ENCODE measurements at regions not wholly inside any gene's neighbourhood (a gene's known extent, or its start where the extent isn't known, plus 50 kb on each side); places are given as distances from the start of the nearest gene placed in this dataset.
"Not testable (repeated sequence)": the region's sequence is repeated elsewhere in the genome, so short reads cannot be mapped to it uniquely, and the experiment has no call there.

DNA sequence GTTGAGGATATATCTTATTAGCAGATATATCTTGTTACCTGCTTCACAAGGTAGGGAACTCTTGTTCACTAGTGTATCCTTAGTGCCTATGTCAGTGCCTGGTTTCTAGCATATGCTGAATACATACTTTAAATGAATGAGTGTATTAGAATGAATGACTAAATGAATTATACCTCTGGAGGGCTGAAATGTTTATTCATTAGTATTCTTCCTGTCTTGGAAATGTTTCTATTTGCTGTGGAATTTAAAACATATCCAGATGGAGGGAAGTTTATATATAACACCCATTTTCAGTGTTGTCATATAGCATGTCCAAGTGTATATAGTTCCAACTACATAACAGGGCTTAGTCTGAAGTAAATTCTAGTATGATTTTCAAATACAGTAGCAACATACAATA, 581.5 kb downstream of the TBL1XR1 start:
- DNase-seq = no peak

DNA sequence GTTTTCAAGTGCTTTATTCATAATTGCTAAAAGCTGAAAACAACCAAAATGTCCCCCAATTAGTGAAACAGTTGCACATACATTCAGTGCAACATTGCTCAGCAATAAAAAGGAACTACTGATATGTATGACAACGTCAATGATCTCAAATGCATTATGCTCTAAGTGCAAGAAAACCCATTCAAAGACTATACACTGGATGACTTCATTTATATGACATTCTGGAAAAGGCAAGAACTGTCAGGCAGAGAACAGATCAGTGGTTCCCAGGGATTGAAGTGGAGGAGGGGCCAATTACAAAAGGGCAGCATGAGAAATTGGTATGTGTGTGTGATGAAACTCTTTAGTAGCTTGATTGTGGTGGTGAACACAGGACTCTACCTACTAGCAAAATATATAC, 585.6 kb downstream of the TBL1XR1 start:
- peak; percentile 7 for DNase-seq

DNA sequence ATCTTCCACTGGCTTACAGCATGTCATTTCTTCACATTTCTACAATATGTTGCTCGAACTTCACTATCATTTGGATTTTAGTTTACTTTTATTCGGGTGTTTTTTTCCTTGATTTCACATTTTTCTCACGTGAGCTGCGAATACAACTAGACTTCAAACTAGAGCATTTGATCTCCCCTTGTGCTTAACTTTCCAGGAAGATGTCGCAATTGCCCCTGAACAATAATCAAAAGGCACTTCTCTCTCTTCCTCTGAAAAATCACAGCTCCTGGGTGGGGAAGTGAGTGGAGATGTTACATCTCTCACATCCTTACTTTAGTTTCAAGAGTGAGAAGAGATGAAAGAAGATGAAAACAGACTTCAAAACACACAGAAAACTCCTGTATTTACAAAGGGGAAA, 587.9 kb downstream of the TBL1XR1 start:
- DNase-seq = no peak

DNA sequence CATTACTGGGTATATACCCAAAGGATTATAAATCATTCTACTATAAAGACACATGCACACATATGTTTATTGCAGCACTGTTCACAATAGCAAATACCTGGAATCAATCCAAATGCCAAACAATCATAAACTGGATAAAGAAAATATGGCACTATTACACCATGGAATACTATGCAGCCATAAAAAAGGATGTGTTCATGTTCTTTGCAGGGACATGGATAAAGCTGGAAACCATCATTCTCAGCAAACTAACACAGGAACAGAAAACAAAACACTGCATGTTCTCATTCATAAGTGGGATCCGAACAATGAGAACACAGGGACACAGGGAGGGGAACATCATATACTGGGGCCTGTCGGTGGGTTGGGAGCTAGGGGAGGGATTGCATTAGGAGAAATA, 591.7 kb downstream of the TBL1XR1 start:
- DNase-seq = not testable (repeated sequence)

DNA sequence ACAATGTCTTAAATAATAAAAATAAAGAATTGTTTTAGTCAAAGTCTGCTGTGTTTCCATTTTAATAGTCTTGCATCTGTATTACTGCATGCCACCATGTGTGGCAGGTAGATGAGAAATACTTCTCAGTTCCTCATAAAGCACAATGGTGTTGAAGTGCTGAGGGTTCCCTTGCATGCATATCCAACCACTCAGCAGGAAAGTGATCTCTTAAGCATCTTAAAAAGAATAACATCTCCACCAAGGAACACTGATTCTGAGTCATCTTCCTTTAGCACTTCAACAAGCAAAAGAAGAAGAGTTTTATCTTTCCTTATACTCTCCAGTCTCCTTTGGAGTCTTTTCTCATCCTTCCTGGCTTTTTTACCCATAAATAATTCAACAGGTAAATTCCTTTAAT, 602.0 kb downstream of the TBL1XR1 start:
- no peak for DNase-seq

DNA sequence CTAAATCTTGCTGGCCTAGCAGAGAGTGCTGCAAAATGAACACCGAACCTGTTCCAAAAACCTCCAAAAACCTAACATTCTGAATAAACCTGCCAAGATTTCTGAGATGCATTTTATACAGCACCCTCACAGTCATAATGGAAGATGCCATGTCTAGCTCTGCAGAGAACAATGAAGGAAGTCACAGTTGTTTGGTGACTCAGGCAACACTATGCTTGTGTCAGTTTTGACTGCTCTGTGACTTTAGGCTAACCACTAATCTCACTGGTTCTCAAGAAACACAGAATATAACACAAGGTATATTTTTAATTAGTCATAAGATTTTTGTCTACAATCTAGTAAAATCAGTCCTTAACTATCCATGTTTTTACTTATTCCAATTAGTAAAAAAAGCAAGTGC, 606.6 kb downstream of the TBL1XR1 start:
- DNase-seq = no peak

DNA sequence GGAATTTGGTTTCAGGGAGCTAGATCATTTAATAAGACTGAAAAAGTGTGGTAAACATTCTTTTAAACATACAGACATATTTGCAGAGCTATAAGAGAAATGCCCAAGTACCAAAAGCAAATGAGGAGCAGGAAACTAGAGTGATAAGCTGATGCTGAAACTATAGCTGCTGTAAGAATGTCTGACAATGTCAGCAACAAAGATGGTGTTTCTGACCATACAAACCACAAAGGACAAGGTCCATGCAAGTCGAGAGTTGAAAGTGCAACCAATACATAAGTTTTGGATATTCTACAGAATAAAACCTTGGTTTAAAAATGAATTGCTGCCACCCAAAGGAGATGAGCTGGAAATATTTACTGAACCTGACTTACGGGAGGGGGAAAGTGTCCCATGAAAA, 610.2 kb downstream of the TBL1XR1 start:
- DNase-seq = no peak

DNA sequence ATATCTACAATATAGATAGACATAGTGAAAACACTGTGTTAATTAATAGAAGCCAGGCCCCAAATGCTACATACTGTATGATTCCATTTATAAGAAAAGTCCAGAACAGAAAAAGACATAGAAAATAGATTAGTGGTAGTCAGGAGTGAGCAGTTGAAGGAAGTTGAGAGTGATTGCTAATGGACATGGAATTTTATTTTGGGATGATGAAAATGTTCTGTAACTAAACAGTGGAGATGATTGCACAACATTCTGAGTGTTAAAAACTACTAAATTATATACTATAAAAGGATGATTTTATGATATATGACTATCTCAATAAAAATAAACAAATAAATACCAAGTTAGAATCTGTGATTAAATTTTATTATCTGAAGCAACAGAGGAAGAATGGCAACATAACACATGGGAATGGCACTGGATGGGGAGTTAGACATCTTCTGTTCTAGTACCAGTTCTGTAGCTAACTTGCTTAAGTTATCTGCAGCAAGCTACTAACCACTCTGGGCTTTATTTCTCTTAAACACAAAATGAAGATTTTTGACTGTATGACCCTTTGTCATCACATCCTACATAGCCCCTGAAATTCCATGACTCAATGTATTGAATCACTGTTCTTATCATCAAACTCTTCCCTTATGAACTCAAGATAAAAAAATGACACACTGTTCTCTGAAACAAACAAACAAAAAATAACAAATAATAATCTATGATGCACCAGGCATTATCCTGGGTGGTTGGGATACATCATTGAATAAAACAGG, 612.7 kb downstream of the TBL1XR1 start:
- DNase-seq = no peak

DNA sequence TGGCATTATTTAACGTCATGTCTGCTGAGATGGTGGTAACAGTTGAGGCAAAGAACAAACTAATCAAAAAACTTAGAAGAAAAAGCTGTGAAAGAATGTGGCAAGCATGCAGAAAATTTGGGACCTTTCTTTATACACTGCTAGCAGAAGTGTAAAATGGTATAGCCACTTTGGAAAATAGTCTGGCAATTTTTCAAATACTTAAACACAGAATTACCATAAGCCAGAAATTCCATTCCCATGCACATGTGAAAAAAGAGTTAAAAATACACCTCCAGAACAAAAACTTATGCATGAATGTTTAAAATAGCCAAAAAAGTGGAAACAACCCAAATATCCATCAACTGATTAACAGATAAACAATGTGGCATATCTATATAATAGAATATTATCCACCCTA, 613.3 kb downstream of the TBL1XR1 start:
- DNase-seq = no peak

DNA sequence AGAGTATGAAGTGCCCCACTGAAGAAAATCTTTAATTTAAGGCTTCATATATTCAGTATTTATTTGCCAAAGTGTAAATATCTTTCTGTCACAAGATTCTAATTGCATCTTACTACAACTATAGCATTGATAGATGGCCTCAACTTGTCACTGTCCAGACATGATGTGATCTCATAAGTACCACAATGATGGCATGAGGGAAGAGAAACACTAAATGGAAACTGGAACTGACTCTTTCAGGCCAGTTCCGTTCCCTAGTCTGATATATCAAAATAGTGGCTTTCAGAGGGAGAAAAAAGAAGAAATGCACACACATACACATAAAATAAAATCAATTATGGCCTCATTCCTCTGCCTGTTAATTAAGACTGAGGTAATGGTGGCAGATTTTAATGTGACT, 615.7 kb downstream of the TBL1XR1 start:
- DNase-seq = no peak

DNA sequence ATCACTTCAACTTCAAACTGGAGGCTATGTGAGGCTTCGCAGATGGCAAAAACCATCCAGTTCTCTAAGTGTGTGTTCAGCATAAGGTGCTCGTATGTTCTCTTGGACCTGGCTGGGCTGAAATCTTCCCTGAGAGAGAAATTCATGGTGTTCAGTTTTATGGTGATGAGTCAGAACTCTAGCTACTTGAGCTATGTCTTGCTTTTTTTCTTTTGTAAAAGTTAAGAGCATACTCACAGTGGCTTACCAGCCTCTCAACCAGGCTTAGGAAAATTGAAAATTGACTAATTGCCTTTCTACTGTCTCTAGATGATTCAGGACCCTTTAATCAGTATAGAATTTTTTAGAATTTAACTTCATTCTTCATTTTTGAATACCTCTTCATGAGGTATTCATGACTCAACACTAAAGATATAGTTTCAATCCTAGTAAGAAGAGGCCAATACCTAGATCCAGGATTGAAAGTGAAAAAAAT, 617.5 kb downstream of the TBL1XR1 start:
- no peak for DNase-seq

DNA sequence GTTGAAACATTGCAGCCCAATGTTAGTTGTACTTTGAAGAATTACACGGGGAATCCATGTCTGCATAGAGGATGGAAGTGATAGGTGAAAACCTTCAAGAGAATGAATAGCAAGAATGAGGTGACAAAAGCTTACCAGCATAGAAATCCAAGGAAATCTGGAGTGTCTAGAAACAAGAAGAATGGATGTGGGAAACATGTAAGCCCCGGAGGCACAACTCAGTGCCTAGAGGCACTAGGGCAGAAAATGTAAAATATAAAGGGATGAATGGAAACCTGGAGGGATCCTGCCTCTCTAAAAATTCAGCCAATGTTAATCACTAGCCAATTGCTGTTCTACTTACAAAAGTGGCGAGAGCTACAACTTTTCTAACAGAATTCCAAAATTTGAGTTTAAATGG, 619.0 kb downstream of the TBL1XR1 start:
- no peak for DNase-seq

DNA sequence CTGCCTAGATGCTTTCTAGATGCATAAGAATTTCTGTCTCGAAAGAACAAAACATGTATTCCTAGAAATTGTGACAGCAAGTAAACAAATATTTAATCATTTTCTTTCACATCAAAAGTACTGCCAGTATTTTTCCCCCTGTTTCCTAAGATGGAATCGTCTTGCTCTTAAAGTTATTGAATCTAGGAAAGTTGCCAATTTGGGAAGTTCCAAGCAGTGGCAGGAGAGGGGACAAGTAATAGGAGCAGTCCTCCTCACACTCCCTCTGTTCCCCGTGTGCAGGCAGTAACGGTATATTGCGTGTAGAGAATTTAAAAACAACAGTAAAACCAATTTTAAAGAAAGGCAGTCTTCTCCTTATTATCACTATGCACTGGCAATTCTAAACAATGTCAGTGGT, 619.8 kb downstream of the TBL1XR1 start:
- no peak for DNase-seq

DNA sequence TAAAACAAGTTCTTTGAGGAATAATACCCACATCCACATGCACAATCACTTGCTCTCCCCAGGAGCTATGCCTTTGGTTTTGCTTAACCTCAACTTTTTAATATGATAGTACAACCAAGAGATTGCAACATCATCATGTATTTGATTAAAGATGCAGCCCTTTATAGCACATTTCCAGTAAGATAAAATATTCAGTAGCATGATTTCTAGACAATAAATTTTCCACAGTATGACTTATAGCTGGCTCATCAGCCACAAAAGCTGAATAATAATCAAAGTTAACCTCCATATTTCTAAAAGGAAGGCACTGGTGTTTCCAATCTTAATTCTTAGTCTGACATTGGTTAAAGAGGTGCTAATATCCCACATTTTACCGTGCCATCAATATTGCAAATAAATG, 622.5 kb downstream of the TBL1XR1 start:
- no peak for DNase-seq

DNA sequence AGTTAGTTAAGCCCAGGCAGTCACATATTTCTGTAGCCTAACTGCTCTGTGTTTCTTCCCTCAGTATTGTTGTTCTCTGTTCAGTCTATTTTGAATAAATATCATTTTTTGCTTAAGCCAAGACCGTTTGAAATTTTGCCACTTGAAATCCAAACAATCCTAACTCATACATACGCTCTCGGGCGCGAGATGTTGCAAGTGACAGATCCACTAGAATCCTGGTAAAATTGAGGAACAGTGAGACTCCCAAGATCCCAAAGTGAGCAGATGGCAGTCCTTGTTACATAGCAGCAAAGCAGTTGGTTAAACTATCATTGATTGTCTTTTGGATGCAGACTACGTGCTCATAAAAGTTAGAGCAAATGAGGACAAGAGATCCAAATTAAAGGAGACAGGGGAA, 625.4 kb downstream of the TBL1XR1 start:
- no peak for DNase-seq

DNA sequence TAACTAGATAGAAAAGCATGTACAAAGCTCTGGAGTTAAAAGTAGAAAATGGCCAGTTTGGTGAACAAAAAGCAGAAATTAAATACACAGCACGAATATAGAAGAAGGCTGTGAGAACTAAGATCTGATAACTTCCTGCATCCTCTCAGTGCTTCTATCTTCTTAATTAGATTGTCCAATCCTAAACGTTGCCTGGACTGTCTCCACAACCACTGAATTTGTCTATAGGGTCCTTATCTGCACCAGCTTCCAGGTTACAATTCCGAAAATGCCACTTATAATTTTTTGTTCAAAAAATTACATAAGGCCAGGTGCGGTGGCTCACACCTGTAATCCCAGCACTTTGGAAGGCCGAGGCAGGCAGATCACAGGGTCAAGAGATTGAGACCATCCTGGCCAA, 626.3 kb downstream of the TBL1XR1 start:
- no peak for DNase-seq

DNA sequence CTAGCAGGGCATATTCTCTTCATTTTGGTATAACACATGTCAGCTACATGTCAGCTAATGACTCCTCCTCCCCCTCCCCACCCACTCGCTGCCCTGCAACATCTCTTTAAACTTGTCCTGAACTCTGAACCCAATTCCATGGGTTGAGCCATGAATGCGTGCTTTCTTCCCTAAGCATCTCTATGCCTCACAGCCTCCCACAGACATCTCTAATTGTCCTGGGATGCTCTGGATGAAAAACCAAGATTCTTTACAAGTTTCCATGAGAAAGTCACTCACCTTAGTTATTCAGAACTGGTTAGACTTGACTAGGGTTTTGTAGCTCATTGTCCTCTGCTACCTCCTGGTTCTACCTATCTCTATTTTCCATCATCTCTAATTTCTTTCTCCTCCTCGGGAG, 629.1 kb downstream of the TBL1XR1 start:
- no peak for DNase-seq

DNA sequence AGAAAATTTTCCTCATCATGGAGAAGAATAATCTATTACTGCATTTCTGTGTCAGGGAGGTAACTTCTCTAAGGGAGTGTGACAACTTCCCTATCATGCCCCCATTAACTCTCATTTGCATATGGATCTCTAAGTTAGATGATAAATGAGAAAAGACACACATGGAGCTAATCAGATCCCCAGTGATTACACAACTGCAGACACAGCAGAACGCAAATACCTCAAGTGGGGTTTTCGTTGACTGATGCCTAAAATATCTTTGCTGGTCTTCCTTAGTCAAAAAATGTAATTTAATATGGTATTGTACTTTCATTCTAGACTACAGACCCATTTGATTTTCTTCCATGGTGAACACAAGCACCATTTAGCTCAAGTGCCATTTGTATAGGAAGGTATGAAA, 630.5 kb downstream of the TBL1XR1 start:
- no peak for DNase-seq

DNA sequence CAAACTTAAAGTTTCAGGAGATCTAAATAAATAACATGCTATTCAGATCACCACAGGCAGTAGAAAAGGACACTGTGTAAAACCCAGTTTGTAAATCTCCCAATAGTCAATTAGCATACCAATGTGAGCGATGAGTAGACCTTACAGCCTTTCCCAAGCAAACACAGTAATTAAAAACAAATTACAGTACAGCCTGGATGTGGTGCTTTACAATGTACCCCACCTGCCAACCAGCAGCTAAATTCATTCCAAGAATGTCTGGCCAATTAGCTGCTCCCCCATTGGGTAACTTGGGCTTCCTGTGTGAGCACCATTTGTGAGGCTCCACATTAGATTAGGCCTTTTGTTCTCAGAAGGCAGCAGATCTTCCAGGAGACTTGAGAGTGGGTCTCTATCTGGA, 635.0 kb downstream of the TBL1XR1 start:
- DNase-seq = no peak

DNA sequence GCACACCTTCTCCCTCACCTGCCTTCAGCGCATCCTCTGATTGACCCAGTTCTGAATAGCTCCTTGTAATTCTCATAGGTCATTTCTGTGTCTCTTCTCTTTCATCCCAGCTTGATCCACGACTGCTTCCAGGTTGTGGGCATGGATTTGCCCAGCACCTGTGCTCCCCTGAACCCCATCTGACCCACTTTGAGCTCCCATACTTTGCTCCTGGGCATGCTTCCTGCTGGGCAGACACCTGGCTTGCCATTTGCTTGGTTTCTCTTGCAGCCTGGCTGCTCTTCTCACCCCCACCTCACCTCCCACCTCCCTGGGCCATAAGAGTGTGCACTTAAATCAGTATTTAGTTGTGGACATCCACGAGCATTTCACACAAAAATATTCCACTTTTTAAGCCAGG, 635.5 kb downstream of the TBL1XR1 start:
- DNase-seq = no peak

DNA sequence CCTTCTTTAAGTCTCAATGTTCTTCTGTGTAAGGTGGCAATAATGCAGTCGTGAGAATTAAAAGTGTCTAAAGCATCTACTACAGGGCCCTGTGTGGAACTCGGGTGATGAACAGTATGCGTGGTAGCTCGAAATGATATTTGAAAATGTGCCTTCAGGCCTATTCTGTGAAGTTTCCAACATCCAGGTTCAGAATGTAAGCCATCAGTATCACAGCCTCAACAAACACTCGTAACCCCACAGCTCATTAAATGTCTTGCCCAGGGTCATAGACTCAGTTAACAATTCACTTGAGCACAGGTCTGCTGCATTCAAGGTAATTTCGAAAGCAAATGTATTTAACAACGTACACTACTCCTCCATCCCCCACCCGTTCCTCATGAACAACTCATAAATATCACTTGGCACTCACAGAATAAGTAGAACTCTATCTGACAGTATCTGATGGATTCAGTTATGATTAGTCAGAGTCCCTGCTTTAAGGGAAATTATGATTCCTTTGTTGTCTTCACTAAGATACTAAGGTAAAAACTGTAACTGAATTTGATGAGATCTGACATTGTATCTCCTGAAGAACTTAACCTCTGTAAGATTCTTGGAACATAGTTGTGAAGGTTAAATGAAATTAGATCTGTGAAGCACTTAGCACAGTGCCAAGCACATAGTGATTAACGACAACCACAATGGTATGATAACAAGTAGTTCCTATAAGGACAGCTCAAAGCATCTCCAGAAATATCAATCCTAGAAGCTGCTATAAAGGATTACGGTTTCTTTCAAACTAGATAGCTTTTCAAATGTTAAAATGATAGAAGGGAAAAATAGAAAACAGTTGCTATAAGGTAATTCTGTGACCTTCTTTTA, 642.3 kb downstream of the TBL1XR1 start:
- no peak for DNase-seq

DNA sequence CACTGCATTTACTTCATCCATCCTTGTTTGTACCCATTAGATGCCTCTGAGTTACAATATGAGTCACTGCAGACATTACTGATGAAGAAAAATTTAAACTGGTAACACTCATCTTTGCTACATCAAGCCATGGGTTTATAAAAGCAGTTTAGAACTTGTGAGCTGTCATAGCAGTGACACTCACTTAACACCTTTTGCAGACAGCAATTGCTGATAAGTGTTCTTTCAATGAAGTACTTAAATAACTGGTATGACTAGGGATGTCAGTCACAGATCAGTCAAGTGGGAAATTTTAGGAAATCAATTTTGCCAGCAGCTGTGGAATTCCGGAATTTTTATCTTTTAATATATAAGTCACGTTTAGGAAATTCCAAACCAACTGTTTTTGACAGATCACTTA, 643.0 kb downstream of the TBL1XR1 start:
- no peak for DNase-seq

DNA sequence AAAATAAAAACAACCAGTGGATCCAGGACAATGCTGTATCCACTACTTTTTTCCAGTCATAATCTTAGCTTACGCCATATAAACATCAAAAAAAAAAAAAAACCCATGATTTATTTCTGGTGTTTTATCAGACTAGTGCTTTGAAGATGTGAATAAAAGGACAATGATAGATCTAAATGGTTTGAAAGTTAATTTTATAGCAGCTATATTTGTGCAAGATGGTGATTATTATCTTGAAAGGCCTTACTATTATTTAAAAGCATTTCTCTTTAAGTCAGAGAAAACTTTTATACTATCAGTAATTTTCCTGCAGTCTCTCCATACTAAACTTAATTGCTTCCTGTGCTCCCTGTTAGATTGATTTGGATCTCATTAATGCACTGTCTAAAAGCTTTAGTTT, 670.3 kb downstream of the TBL1XR1 start:
- no peak for DNase-seq

DNA sequence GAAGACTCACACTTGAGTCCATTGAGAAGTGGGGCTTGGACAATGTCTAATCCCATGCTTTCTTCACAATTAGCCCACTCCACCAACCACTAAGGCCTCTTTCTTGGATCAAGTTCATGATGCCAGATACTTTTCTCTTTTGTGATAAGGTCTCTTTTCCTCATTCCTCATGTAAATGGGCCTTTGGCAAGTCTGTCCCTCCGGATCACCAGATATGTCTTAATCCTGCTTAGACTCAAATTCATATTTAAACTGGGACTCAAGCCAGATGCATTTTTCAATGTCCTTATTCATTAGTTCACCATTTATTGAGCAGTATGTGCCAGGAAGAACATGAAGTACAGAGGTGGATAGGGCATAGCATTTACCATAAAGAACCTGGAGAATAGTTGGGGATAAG, 671.1 kb downstream of the TBL1XR1 start:
- DNase-seq = no peak

Data from eye (tissue), 1 donor.